Ramos (cell line): ENCODE measurements at regions not wholly inside any gene's neighbourhood (a gene's known extent, or its start where the extent isn't known, plus 50 kb on each side); places are given as distances from the start of the nearest gene placed in this dataset.
"Not testable (repeated sequence)": the region's sequence is repeated elsewhere in the genome, so short reads cannot be mapped to it uniquely, and the experiment has no call there.

Source experiments
- in situ Hi-C: fragments of 300-500 bp; cut with MboI; formaldehyde crosslinking; loops from one replicate; pipeline ENCODE4 v1.14.3; 2022; ENCODE audit warnings: low sequenced_read_pairs; ENCODE audit not compliant: unreplicated experiment

DNA sequence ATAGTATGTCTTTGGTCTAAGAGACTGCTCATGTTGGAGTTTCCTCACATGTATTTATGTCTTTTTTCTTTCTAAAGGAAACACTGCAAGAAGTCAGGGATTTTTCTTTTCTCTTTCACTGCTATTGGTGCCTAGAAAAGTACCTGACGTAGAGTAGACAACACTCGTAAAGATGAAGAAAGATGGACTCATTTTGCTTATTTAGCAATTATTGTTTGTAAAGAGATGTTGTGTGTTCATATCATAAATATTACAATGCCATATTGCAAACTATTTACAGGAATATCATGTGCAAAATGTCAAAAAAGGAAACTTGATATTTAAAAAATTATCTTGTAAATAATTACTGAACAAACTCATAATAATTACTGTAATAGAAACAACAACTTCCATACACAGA is 2711.5 kb upstream of the PCDH20 start:
- in situ Hi-C loops, result no loop called here

DNA sequence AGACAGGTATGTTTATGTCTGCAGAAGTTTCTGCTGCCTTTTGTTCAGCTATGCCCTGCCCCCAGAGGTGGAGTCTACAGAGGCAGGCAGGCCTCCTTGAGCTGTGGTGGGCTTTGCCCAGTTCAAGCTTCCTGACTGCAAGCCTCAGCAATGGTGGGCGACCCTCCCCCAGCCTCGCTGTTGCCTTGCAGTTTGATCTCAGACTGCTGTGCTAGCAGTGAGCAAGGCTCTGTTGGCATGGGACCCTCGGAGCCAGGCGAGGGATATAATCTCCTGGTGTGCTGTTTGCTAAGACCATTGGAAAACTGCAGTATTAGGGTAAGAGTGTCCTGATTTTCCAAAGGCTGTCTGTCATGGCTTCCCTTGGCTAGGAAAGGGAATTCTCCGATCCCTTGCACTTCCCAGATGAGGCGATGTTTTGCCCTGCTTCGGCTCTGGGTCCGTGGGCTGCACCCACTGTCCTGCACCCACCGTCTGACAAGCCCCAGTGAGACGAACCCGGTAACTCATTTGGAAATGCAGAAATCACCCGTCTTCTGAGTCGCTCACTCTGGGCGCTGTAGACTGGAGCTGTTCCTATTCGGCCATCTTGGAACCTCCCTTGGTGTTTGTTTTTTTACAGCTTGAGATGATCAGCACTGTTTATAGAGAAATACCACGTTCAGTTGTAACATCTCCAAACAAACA is 2705.5 kb upstream of the PCDH20 start:
- in situ Hi-C loops, result not testable (repeated sequence)

DNA sequence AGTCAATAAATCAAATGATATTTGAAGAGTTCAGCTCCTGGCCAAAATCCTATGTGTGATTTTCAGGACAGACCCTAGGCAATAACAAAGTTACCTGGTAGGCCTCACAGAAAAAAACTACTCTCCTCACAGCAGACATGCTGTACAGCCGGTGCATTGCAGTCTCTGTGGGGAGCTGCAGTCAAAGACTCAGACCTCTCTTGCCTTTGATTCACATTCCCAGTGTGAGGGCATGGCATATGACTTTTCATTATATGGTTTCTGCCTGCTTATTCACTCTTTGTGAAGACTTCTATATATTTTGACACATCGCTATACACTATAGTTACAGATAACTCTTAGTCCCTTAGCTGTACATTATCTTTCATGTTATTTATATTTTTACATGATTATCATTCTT is 2684.3 kb upstream of the PCDH20 start:
- in situ Hi-C loops, result no loop called here

DNA sequence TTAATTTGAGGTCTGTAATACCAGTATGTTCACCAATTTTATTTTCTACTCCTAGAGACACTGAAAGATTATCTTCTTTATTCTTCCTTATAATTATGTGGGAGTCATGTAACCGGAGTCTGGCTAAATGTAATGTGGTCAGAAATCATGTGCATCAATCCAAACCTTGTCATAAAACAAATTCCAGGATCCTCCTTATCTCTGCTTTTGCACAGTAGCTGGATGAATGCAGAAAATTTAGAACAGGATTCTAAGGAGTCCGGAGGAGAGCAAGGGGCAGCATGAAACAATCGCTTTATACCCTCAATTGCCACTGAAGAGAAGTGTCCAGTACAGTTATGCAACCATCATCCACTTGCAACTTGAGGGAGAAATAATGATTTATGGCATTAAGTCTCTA is 2674.7 kb upstream of the PCDH20 start:
- in situ Hi-C loops, result no loop called here

DNA sequence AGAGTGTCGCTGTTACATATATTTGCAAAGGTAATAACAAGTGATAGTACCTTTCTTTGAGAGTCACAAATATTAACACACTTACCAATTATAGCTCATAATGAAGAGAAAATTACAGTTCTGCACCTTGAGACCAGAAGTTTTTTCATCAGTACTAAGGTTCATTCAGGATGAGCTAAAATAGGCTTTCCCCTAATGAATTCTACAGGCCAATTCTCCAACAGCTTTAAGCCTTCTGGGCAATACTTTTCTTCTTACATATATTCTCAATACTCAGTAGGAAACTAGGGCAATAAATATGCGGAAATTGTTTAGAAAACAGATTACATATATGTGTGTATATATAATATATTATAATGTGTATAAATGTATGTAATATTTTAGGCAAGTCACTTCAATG is 2672.8 kb upstream of the PCDH20 start:
- in situ Hi-C loops, result no loop called here

DNA sequence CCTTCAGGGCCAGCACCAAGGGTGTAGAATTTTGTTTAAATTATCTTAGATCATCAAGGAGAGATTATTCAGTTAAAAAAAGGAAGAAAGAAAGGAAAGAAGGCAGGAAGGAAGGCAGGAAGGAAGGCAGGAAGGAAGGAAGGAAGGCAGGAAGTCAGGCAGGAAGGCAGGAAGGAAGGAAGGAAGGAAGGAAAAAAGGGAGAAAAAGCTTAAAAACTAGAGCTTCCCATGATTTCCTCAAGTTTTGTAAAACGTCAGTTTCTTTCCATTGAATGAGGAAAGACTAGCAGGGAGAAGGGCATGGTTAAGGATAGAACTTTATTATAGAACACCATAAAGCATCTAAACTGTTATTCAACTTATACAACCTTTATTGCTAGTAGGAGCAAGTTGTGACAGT is 2672.0 kb upstream of the PCDH20 start:
- in situ Hi-C loops, result no loop called here

DNA sequence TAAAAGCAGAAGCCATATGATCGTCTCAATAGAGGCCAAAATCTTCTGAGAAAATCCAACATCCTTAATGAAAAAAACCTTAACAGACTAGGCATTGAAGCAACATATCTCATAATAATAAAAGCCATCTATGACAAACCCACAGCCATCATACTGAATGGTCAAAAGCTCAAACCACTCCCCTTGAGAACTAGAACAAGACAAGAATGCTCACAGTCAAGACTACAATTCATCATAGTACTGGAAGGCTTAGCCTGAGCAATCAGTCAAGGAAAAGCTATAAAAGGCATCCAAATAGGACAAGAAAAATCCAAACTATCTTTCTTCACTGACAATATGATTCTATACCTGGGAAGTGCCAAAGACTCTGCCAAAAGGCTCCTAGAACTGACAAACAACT is 2668.2 kb upstream of the PCDH20 start:
- in situ Hi-C loops, result no loop called here

DNA sequence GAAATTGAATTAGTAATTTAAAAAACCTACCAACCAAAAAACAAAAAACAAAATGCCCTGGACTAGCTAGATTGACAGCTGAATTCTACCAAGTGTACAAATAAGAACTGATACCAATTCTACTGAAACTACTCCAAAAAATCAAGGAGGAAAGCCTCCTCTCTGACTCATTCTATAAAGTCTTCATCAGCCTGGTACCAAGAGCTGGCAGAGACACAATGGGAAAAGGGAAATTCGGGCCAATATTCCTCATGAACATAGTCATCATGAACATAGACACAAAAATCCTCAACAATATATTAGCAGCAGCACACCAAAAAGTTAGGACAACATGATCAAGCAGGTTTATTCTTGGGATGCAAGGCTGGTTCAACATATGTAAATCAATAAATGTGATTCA is 2667.7 kb upstream of the PCDH20 start:
- in situ Hi-C loops, result no loop called here

DNA sequence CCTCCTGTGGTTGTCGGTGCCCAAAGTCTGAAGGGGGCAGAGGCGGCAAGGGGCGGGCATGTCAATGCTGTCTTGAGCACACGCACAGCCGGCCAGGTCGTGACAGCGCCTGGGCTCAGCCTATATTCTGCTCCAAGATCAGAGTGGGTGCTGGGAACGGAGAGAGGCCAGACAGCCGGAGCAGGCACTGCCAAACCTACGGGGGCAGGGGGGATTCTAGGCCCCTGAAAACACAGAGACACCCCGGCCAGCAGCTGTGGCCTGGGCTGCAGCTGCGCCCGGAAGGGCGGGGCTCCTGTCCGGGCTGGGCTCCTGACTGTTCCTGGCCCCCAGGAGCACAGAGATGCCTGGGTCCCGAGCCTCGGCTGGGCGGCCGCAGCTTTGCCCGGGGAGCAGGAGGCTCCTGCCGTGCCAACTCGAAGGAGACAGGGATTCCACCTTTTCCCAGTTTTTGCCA is 2662.9 kb upstream of the PCDH20 start:
- in situ Hi-C loops, result no loop called here

DNA sequence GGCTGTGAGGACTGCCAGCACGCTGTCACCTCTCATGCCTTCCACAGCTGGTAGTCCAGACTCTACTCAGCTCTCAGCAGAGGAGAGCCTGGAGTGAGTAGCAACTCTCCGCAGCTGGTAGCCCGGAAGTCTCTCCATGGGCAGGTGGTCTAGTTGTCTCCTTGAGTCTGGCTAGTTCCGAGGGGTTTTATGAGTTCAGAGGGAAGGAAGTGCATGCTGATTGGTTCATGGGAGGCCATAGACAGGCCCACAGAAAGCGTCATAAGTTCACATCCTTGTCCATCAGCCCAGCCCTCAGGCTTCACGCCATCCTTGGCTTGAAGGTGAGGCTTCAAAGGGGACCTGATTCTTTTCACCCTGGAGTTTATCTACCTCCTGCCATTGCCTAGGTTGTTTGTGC is 2662.4 kb upstream of the PCDH20 start:
- in situ Hi-C loops, result no loop called here

DNA sequence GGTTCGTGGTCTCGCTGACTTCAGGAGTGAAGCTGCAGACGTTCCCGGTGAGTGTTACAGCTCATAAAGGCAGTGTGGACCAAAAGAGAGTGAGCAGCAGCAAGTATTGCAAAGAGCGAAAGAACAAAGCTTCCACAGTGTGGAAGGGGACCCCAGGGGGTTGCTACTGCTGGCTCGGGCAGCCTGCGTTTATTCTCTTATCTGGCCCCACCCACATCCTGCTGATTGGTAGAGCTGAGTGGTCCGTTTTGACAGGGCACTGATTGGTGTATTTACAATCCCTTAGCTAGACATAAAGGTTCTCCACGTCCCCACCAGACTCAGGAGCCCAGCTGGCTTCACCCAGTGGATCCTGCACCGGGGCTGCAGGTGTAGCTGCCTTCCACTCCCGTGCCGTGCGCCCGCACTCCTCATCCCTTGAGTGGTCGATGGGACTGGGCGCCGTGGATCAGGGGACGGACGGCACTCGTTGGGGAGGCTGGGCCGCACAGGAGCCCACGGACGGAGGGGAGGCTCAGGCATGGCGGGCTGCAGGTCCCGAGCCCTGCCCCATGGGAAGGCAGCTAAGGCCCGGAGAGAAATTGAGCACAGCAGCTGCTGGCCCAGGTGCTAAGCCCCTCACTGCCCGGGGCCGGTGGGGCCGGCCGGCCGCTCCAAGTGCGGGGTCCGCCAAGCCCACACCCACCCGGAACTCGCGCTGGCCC is 2661.6 kb upstream of the PCDH20 start:
- in situ Hi-C loops, result not testable (repeated sequence)

DNA sequence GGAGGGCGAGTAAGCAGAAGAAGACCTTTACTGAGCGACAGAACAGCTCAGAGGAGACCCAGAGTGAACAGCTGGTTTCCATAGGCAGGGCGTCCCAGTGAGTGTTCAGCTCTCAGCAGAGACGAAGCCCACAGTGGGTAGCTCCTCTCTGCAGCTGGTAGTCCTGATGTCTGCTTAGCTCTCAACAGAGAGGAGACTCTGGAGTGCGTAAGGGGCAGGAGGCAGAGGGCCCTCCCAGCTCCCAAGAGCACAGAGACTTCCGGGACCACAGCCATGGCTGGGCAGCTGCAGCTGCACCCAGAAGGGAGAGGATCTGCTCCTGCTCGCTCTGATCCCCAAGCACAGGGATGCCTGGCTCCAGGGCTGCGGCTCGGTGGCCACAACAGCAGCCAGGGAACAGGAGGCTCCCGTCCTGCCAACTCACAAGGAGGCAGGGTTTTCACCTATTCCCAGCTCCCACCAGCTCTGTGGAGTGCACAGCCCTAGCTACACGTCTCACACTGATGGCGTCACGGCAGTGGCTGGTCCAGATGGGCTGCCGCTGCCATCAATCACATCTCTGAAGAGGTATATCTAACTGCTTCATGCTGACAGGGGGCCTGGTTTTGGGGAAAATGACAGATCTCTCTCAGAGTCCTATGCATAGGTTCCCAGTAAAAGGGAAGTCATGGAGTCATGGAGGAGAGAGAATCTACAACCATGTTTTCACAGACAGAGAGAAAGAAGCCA is 2660.1 kb upstream of the PCDH20 start:
- in situ Hi-C loops, result no loop called here

DNA sequence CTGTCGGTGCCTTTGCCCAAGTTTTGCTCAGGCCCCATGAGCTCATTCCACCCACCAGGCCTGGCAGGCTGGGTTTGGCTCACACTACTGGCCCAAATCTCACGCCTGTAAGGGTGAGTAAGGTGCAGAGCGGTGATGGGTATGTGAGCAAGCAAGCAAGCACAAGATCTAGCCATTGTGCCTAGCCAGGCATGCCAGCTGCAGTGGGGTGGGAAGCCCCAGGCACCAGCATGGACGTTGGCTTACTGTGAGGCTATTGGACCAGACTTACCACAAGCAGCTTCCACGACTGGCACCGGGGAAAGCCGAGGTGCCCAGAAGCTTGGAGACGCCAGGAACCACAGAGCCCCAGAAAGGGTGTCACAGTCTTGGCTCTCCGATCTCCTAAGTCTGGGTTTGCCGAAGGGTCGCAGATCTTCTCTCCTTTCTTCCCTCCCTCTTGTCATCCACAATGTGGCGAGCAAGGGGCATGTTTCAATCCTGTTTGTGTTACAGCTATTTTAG is 2659.4 kb upstream of the PCDH20 start:
- in situ Hi-C loops, result no loop called here

DNA sequence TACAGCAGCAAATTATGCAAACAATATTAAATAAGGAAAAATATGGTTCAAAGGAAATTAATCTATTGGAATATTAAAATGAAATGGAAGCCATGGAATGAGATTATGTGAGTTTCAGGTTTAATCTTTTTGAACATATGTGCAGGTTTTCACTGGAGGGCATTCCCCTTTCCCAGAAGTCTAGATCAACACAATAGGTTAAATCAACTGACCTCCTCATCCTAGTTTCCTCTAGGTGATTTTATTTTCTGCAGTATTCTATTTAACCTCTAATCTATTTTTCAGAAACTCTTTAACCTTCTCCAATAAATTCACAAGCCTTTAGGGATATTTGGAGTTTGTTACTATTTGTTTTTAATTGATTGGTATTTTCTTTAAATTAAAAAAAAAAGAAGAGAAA is 2657.6 kb upstream of the PCDH20 start:
- in situ Hi-C loops, result no loop called here

DNA sequence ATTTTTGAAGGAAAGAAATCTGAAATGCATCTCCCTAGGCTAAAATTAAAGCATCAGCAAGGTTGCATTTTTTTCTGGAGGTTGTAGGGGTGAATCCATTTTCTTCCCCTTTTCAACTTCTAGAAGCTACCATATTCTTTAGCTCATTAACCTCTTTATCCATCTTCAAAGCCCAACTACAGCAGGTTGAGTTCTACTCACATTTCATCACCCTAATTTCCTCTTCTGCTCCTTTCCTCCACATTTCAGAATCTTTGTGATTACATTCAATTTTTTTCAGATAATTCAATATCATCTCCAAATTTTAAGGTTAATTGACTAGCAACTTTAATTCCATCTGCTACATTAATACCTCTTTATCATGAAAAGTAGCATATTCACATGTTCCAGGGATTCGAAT is 2655.7 kb upstream of the PCDH20 start:
- in situ Hi-C loops, result no loop called here

DNA sequence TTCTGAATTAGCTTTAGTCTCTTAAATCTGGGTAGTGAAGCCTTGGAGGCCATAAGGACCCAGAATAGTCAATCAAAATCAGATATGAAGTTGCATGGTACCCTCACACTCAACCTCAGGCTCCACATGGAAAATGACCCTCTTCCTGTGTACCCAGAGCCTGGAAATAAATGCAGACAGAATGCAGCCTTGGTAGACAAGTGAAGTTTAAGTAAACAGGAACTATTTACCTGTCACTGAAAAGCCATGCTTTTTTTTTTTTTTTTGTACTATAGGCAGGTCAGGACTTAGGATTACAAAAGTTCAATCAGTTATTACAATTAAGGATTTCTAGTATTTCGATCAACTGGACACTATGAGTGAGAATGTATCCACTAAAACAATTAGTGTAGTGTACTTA is 2654.2 kb upstream of the PCDH20 start:
- in situ Hi-C loops, result no loop called here

DNA sequence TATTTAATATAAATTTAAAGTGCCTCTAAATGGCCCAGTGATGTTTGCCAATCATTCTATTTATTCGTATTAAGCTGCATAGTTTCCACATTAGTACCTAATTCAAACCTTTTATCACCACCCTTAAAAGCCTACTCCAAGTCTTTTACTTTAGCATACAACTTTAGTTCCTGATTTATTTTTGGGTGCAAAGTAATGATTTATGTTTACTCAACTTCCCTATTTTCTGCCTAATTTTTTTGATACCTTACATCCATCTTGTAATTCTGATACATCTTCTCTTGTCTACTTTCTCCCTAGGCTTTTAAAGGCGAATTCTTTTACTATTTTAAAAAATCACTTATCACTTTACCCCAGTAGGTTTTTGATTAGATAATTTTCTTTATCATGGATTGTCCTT is 2651.1 kb upstream of the PCDH20 start:
- in situ Hi-C loops, result no loop called here

DNA sequence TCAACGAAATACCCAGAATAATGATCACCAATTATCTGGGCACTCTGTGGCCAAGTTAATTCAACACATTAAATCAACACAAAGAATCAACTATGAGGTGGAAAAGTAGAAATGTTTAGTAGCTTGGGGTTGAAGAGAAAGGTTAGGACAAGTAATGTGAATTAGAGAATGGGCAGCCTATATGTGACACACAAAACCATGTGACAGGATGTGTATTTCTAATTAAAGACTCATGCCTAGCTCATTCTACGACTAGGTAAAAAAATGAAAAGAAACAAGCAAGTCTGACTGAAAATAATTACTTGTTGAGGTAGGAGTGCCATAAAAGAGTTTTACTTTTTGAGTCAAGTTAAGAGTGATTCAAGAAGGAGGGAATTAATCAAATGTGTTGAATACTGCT is 2646.0 kb upstream of the PCDH20 start:
- in situ Hi-C loops, result no loop called here

DNA sequence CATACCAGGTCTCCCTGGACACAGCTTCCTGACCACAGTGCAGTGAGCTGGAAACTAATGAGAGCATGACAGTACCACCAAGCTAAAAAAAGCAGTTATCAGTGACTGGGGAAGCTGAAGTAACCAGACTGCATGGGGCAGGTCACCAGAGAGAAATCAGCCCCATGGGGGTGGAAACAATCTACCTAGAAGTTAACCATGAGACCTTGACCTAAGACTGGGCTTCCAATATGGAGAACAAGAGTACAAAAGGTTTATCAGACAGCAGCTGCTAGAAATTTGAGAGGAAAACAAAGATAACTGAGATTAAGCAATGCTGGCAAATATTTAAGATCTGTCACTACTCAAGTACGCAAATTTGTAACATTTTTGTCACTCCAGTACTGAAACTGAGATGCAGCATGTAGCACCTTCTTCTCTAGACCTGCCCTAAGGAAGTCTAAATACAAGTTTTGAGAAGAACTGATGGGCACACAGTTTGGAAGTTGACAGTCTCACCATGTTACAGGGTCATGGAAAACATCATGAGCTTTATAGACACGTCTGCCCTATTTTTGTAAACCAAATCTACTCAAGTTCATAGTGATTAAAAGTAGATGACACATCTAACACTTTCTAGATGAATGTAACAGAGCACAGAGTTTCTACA is 2641.8 kb upstream of the PCDH20 start:
- in situ Hi-C loops, result no loop called here

DNA sequence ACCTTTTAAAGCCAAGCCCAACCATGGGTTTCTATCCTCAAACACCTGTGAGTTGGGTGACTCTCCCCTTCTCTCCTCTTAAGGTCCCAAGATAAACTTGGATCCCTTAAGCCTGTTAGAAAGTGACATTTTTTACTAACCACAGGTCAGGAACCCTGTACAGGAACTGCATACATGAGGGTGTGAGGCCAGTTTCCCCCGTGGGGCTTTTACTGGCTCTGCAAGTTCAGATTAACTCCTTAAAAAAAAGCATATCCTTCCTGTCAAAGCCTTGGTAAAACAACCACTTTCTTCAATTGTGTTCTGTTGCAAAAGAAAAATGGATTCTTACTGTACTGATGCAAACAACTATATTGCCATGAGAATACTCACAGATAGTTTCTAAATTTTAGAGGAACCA is 2638.7 kb upstream of the PCDH20 start:
- in situ Hi-C loops, result no loop called here

DNA sequence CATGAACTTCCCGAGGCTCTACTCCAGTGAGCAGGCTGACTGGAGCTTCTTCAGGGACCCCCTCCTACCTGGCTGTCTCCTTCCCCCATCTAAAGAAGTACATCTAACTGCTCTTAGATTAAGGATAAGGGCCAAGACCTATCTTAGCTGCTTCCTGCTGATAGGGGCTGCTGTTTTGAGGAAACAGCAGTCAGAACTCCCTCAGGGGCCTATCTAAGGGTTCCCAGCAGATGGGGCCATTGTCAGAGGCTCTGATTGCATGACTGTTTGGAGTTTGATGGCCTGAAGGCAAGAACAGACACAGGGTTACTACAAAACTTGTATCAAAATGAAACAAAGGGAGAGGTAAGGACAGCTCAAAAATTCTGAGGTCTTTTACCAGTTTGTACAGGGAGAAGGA is 2636.9 kb upstream of the PCDH20 start:
- in situ Hi-C loops, result no loop called here
